ENCODE measurements at regions not wholly inside any gene's neighbourhood (a gene's known extent, or its start where the extent isn't known, plus 50 kb on each side); places are given as distances from the start of the nearest gene placed in this dataset.

DNA sequence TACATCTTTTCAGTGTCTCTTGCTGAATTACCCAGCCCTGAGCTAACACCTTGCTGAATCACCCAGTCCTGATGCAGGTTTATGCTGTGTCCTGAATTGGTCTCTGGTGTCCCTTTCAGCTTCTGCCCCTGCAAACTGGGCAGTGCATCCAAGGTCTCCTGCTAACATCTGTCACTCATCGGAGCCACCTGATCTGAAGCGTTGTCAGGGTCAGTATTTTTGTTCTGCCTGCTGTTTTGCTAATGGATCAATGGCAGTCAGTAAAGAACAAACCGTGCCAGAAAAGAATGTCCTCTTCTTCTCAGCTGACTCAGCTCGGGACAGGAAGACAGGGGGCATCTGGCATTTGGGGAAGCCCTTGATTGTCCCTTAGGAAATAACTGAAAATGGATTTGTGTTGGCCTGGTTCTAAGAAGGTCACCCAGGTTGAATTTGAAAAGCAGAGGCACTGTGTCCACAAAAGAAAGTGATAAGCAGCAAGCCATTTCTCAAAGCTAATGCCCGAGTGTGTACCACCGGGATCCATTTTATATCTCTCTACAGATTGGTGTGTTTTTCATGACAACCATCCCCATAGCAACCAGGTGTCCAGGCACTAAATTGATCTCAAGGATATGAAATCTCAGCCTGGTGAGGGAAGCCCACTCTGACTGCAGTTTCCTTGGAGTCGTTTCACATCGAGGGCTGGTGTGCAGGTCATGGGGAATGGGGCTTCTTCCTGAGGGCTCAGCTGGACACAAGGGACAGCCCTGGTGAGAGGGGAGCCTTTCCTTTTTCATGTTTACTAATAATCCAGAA lies 109.7 kb upstream of the IRF2BP2 start (continued):
- TF ChIP-seq, protein P1, sequence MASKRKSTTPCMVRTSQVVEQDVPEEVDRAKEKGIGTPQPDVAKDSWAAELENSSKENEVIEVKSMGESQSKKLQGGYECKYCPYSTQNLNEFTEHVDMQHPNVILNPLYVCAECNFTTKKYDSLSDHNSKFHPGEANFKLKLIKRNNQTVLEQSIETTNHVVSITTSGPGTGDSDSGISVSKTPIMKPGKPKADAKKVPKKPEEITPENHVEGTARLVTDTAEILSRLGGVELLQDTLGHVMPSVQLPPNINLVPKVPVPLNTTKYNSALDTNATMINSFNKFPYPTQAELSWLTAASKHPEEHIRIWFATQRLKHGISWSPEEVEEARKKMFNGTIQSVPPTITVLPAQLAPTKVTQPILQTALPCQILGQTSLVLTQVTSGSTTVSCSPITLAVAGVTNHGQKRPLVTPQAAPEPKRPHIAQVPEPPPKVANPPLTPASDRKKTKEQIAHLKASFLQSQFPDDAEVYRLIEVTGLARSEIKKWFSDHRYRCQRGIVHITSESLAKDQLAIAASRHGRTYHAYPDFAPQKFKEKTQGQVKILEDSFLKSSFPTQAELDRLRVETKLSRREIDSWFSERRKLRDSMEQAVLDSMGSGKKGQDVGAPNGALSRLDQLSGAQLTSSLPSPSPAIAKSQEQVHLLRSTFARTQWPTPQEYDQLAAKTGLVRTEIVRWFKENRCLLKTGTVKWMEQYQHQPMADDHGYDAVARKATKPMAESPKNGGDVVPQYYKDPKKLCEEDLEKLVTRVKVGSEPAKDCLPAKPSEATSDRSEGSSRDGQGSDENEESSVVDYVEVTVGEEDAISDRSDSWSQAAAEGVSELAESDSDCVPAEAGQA (IDR thresholded peaks at IDR 0.05; ENCODE audit: low read depth), result no peak; the same call in 1 of the 2 replicates
- TF ChIP-seq, protein P1 (CRISPR knock-in tag; IDR thresholded peaks at IDR 0.05; ENCODE audit: borderline replicate concordance), result no peak
- TF ChIP-seq SAP130 (CRISPR knock-in tag; IDR thresholded peaks at IDR 0.05; ENCODE audit: low read depth) (peak; percentile 85), SETDB1 (CRISPR knock-in tag; IDR thresholded peaks at IDR 0.05; ENCODE audit: borderline replicate concordance) (no peak), U2AF2 (IDR thresholded peaks at IDR 0.05; ENCODE audit: low read depth, low read length) (no peak), TCF7 (IDR thresholded peaks at IDR 0.05; ENCODE audit: low read depth) (peak; percentile 25; the same call in 1 of the 2 replicates), MZF1 (CRISPR knock-in tag; IDR thresholded peaks at IDR 0.05; ENCODE audit: borderline replicate concordance) (no peak), ZNF570 (CRISPR knock-in tag; IDR thresholded peaks at IDR 0.05; ENCODE audit: borderline replicate concordance) (no peak), ZNF670 (CRISPR knock-in tag; IDR thresholded peaks at IDR 0.05; ENCODE audit: borderline replicate concordance) (no peak; the same call in 1 of the 2 replicates), FOXP1 (IDR thresholded peaks at IDR 0.05) (no peak), FOXP1 (CRISPR knock-in tag; IDR thresholded peaks at IDR 0.05) (peak; percentile 60; the same call in 1 of the 2 replicates), PCBP2 (optimal IDR thresholded peaks at IDR 0.05; ENCODE audit: low read depth, low read length, poor library complexity, severe bottlenecking) (no peak), RAD21 (CRISPR knock-in tag; IDR thresholded peaks at IDR 0.05) (0 out of 2 replicates have a peak, but pooled peaks have one; percentile 27), ZC3H4 (CRISPR knock-in tag; IDR thresholded peaks at IDR 0.05; ENCODE audit: borderline replicate concordance) (no peak; the same call in 1 of the 2 replicates), ZNF841 (CRISPR knock-in tag; IDR thresholded peaks at IDR 0.05; ENCODE audit: borderline replicate concordance) (no peak), TARDBP (CRISPR knock-in tag; IDR thresholded peaks at IDR 0.05) (peak; percentile 22; the same call in 1 of the 2 replicates), ZEB1 (IDR thresholded peaks at IDR 0.05; ENCODE audit: insufficient replicate concordance, low read depth) (no peak), GZF1 (CRISPR knock-in tag; IDR thresholded peaks at IDR 0.05) (no peak), ISL2 (CRISPR knock-in tag; IDR thresholded peaks at IDR 0.05) (peak; percentile 79; the same call in 1 of the 2 replicates)
- TF ChIP-seq, protein P2, sequence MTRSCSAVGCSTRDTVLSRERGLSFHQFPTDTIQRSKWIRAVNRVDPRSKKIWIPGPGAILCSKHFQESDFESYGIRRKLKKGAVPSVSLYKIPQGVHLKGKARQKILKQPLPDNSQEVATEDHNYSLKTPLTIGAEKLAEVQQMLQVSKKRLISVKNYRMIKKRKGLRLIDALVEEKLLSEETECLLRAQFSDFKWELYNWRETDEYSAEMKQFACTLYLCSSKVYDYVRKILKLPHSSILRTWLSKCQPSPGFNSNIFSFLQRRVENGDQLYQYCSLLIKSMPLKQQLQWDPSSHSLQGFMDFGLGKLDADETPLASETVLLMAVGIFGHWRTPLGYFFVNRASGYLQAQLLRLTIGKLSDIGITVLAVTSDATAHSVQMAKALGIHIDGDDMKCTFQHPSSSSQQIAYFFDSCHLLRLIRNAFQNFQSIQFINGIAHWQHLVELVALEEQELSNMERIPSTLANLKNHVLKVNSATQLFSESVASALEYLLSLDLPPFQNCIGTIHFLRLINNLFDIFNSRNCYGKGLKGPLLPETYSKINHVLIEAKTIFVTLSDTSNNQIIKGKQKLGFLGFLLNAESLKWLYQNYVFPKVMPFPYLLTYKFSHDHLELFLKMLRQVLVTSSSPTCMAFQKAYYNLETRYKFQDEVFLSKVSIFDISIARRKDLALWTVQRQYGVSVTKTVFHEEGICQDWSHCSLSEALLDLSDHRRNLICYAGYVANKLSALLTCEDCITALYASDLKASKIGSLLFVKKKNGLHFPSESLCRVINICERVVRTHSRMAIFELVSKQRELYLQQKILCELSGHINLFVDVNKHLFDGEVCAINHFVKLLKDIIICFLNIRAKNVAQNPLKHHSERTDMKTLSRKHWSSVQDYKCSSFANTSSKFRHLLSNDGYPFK (CRISPR knock-in tag; IDR thresholded peaks at IDR 0.05; ENCODE audit: borderline replicate concordance), result no peak
- TF ChIP-seq, protein P3, sequence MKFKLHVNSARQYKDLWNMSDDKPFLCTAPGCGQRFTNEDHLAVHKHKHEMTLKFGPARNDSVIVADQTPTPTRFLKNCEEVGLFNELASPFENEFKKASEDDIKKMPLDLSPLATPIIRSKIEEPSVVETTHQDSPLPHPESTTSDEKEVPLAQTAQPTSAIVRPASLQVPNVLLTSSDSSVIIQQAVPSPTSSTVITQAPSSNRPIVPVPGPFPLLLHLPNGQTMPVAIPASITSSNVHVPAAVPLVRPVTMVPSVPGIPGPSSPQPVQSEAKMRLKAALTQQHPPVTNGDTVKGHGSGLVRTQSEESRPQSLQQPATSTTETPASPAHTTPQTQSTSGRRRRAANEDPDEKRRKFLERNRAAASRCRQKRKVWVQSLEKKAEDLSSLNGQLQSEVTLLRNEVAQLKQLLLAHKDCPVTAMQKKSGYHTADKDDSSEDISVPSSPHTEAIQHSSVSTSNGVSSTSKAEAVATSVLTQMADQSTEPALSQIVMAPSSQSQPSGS (CRISPR knock-in tag; IDR thresholded peaks at IDR 0.05), result peak; percentile 52
